ENCODE measurements at regions not wholly inside any gene's neighbourhood (a gene's known extent, or its start where the extent isn't known, plus 50 kb on each side); places are given as distances from the start of the nearest gene placed in this dataset.
A peak's percentile ranks its signal among the peaks of the same experiment; 100 is the strongest.

- no peak for DNase-seq
These were observed 680.8 kb upstream of the CDH8 start for GRCh38 chr16:62717026-62717425.

GRCh38 chr16:62715701-62716100 is 679.5 kb upstream of the CDH8 start:
- DNase-seq, result no peak

- no peak for DNase-seq
These were observed 676.3 kb upstream of the CDH8 start for GRCh38 chr16:62712566-62712965.

- no peak for DNase-seq
These were observed 675.6 kb upstream of the CDH8 start for GRCh38 chr16:62711797-62712196.

- no peak for DNase-seq
These were observed 673.6 kb upstream of the CDH8 start for GRCh38 chr16:62709794-62710193.

- DNase-seq, result no peak
These were observed 665.2 kb upstream of the CDH8 start for GRCh38 chr16:62701426-62701825.

GRCh38 chr16:62700426-62701294 is 664.4 kb upstream of the CDH8 start:
- DNase-seq, result no peak

GRCh38 chr16:62692685-62693084 is 656.4 kb upstream of the CDH8 start:
- no peak for DNase-seq

- no peak for DNase-seq
These were observed 645.6 kb upstream of the CDH8 start for GRCh38 chr16:62681819-62682218.

GRCh38 chr16:62678796-62679195 is 642.6 kb upstream of the CDH8 start:
- DNase-seq, result no peak

GRCh38 chr16:62676306-62676705 is 640.1 kb upstream of the CDH8 start:
- no peak for DNase-seq

- DNase-seq, result no peak
These were observed 629.0 kb upstream of the CDH8 start for GRCh38 chr16:62665269-62665668.

- no peak for DNase-seq
These were observed 628.3 kb upstream of the CDH8 start for GRCh38 chr16:62664566-62664965.

GRCh38 chr16:62661435-62661834 is 625.2 kb upstream of the CDH8 start:
- DNase-seq, result no peak

GRCh38 chr16:62657116-62657515 is 620.9 kb upstream of the CDH8 start:
- no peak for DNase-seq

- no peak for DNase-seq
These were observed 616.3 kb upstream of the CDH8 start for GRCh38 chr16:62652441-62653120.

GRCh38 chr16:62648256-62648655 is 612.0 kb upstream of the CDH8 start:
- no peak for DNase-seq

GRCh38 chr16:62644030-62644812 is 608.0 kb upstream of the CDH8 start:
- DNase-seq, result no peak

- DNase-seq, result no peak
These were observed 606.4 kb upstream of the CDH8 start for GRCh38 chr16:62642677-62643076.

GRCh38 chr16:62639890-62640289 is 603.7 kb upstream of the CDH8 start:
- DNase-seq, result no peak

- DNase-seq, result peak; percentile 7
These were observed 603.0 kb upstream of the CDH8 start for GRCh38 chr16:62638964-62639870.

GRCh38 chr16:62638324-62638911 is 602.2 kb upstream of the CDH8 start:
- DNase-seq, result no peak
